DMS153 (cell line): ENCODE measurements at regions not wholly inside any gene's neighbourhood (a gene's known extent, or its start where the extent isn't known, plus 50 kb on each side); places are given as distances from the start of the nearest gene placed in this dataset.

Experiments used
- DNase-seq: peaks from one replicate; lab custom pipeline; 2025; lab: John Stamatoyannopoulos, UW

DNA sequence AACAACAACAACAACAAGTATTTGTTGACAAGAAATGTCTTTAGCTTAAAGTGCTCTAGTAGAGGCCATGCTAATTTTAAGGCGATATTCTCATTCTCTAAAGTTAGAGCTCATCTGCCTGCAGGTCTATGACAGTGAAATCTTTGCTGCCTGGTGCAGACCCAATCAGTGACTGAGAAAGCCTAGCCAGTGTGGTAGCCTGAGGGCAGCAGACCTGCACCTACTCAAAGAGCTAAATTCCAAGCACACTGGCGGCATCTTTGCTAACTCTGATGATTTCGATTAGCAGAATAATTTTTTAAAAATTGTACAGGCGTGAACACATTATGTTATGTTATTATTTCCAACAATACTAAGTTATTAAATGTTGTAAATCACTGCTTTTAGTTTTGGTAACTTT is 228.8 kb upstream of the RGMA start:
- no peak for DNase-seq

DNA sequence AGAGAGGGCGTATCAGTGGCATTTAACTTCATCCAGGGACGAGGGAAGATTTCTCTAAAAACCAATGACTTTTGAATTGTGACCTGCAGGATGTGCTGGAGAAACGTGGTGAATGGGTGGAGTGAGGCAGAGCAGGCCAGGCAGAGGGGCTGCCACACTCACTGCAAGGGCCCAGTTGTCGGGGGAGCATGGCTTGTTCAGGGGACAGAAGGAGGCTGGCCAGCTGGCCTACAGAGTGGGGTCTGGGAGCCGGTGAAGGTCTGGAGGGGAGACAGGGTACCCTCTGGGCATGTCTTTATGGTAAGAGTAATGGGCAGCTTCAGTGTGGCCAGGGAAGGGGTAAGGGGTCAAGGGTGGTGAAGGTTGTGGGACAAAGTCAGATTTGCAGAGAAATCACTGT is 225.2 kb upstream of the RGMA start:
- DNase-seq, result no peak

DNA sequence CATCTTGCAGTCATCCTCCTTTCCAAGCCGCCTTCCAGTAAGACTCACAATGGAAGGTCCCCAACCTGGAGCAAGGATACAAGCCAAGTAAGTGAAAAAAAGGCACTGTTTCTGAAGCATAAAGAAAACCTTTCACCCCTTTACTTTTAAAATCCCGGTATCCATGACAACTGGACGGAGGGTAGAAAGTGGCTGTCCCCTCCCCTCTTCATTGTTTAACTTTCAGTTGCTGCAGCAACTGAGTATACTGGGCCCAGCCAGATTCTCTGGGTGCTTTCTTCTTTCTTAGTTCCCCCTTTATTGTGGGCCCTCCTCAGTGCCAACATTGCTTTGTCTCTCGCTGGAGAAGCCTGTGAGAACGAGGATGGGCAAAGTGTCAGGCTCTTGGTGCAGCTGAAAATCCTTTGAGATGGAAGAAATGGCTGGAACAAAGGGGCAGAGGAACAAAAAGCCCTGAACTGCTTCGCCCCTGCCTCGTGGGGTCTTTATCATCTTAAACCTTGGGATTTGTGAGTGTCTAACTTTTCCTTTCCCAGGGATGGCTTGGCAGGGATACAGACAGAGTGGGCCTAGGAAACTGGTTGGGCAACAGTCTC is 224.0 kb upstream of the RGMA start:
- no peak for DNase-seq

DNA sequence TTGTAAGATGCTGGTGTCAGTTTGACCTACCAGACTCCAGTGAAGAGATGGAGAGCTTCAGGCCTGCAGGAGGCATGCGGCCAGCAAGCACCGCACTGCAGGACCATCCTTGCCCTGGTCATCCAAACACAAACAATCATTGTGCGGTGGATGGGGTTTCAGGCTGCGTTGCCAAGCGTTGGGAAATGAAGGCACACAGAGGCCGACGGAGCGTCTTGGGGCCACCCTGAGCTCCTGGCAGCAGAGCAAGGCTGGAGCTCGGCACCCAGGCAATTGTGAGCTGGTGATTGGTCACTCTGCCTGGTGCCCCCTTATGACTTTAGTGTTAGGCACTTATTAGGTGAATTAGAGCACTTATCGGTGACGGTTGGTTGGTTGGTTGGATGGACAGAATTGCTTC is 222.6 kb upstream of the RGMA start:
- no peak for DNase-seq

DNA sequence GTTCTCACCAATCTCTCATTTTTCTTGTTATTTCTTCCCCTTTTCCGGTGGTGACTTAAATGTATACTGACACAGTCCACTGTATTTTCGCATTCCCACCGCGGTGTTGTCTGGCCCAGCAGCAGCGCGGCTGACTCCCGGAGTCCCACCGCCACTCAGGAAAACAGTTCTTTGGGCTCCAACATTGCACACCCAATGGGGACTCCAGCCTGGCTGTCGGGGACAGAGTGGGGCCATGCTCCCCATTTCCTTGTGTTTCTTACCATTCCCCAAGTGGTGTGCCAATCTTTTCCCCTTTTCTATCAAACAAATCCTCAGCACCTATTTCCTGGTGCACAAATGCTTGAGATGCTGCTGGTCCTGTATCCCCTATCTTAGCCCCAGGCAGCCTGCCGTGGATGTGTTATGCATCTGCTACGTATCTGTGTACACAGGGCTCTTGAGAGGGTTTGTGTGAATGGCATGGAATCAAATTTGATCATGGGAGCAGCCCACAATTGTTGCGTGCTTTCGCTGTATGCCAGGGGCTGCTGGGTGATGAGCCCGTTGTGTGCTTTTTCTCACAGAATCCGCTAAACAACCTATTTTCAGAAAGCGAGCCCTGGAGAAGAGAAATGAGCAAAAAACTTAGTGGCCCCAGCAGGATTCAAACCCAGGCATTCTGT is 219.1 kb upstream of the RGMA start:
- peak; percentile 24 for DNase-seq

DNA sequence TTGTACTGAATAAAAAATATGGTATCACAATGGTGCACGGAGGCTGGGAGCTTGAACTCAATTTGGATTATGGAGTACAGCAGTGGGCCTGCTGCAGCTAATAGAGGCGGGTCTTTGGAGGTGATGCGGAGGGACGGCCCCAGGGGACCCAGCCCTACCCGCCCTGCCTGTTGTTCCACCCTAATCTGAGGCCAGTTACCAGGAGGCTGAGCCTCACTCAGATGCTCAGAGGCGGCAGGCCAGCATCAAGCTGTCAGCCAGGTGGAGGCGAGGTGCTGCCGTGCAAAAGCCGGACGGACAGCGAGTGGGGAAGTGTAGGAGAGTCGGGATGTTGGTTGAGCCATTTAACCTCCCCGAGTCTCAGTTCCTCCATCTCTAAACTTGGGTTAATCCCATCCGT is 218.5 kb upstream of the RGMA start:
- DNase-seq, result no peak

DNA sequence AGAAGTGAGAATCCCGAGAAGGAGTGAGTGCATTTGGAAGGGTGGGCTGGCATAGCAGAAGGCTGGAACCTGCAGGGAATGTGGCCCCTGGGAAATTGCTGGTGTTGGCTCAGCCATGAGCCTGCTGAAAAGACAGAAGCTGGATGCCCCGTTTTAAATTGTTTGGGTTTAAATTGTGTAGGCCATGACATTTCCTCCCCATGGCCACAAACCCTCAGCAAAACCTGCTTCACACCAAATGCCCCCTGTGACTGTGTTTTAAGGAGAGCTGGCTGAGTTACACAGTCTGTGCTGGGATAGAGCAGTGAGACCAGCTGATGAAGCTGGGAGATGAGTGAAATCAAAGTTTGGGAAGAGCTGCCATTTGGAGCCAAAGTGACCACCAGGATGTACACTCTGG is 216.3 kb upstream of the RGMA start:
- DNase-seq, result no peak

DNA sequence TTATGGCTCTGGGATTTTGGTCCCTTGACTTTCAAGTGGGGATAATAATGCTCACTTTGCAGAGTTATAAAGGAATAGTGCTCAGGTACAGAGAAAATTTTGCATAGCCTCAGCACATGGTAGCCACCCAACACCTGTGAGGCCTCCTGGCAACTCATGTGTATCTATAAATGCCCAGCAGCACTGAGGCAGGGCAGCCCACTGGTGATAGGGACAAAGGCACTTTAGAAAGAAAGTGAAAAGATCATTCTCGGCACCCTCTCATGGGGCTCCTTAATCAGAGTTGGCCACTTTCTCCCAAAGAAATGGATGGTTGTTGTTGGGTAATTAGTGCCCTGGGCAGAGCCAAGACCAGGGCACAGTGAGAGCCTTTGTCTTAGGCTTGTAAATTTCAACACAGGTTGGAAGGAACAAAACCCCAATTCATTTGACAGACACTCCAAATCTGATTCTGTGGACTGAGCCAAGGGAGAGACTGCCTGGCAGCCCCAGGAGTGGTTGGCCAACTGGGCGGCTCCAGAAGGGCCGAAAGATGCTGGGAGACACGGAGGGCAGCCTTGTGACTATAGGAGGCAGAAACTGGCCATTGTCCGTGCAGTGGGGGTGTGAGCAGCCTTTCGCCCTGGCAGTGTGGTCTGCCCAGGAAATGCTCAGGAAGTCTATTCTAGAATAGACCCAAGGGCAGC is 213.2 kb upstream of the RGMA start:
- no peak for DNase-seq

DNA sequence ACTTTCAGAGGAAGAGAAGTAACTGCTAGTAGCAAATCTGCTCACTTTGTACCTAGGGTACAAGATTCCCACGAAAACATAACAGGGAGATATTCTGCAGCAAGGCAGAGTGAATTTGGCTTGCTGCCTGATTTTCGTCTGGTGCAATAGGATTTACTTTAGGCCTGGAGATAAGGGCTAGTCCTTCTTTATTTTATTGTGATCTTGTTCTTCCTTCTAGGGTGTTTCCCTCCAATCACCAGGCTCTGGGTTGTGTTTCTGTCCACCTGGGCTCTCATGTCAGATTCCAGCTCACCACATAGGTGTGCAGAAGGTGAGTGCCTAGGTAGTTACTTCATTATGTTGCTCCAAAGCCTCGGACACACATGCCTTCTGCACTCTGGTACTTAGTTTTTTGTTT is 211.8 kb upstream of the RGMA start:
- no peak for DNase-seq

DNA sequence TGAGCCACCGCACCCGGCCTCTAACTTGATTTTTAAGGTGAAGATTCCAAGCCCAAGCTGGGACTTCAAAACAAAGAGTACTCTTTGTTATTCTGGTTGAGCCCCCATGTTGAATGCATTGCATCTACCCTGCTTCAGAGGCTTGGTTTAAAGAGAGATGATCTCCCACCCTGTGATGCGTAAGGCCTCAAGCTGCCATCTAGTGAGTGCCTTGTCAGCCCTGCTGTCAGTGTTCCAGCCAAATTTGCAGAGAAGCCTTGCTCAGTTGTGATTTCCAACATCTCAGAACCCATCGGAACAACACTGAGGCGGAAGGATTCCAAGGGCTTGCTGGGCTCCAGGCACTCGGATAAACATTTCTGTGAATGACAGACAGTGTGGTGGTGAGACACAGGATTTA is 210.7 kb upstream of the RGMA start:
- no peak for DNase-seq

DNA sequence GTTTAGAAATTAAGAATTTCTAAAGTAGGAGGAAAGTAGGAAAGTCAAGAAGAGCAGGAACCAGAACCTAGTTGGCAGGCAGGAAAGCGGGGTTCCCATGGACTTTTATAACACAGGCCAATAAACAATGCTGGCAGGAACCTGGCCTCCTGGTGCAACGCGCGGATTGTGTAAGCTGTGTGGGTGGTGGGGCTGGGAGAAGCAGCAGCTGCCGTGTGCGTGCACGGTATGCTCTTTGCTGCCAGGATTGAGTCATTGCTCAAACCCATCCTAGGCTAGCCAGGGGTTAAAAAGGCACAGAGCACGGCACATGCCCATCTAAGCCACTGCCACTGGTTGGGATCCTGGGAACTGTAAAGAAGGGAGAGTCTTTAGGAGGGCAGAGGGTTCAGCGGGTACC is 209.9 kb upstream of the RGMA start:
- no peak for DNase-seq

DNA sequence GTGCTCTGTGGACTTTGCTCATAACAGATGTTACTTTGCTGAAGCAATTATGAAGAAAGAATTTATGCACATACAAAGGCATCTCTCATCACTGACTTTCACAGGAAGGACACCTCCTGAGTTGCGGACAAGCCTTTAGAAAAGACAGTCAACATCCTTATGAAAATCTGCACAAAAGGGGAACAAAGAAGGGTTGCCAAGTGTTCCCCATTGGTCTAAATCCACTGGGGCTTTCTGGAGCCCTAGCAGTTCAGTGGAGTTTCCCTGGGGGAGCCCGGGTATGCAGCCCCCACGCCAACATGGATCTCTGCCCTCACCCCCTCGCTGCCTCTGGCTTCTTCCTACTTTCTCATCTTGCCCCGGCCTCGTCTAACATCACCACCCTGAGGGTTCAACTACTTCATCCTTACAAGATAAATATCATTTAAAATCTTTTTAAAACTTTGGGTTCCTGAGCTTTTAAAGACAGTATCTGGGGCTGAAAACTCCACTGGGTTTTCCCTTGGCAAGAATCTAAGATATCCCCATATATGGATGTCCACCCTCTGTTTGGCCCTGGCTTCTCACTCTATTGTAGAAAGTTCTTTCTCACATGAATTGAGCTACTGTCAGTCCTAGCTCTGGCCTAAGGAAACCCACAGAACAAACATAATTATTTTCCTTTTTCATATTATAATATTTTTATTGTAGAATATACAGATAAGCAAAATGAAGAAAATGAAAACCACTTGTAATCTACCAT is 207.9 kb upstream of the RGMA start:
- no peak for DNase-seq

DNA sequence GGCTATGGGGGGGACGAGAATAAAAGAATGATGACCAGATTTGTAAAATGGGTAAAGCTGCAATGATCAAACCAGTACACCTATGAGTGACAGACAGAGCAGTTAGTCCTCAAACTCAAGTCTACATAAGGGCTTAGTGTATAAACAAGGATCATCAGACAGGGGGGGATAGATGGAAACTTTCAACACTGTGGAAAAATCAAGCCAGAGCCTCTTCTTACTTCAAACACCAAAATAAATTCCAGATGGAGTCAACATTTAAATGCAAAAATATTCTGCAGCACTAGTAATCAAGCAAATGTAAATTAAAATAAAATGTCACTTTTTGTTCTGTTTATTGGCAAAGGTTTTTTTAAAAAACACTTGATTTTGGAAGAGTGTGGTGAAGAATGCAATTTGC is 205.9 kb upstream of the RGMA start:
- no peak for DNase-seq

DNA sequence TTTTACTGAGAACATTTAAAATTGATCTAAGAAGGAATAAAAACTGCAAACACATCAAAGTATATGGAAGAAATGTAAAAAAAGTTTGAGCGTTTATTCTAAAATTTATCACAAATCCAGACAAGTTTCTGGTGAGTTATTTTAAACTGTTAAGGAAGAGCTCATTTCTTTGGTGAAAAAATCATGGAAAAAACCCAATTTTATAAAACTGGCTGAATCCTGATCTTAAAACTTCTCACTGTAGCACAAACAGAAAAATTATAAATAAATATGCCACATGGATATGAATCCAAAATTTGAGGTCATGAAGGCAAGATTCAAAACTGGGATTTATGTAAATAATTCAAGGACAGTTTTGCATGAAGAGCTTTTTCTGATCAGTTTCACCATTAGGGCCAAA is 205.1 kb upstream of the RGMA start:
- DNase-seq, result no peak

DNA sequence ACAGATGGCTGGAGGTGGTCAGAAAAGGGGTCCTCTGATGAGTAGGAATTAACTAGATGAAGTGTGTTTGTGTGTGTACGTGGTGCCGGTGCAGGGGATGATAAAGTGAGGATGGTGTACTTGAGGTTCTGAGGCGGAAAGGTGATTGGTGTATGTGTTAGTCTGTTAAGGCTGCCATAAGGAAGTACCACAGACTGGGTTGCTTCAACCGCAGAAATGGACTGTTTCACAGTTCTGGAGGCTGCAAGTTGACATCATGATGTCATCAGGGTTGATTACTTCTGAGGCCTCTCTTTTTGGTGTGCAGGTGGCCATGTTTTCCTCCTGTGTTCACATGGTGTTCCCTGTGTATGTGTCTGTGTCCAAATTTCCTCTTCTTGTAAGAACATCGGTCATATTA is 202.4 kb upstream of the RGMA start:
- no peak for DNase-seq

DNA sequence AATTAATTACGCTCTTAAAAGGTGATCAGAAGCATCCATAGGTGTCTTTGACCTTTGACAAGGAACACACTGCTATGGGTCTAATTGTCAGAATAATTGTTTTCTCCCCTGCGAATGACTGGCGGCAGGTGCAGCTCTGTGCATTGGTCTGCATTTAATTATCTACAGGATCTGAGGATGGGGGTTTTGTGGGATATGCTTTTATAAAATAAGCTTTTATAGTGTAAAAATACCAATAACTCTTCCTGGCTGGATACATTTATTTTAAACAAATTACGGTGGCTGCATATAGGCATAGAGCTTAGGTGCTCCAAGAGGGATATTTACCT is 201.6 kb upstream of the RGMA start:
- no peak for DNase-seq

DNA sequence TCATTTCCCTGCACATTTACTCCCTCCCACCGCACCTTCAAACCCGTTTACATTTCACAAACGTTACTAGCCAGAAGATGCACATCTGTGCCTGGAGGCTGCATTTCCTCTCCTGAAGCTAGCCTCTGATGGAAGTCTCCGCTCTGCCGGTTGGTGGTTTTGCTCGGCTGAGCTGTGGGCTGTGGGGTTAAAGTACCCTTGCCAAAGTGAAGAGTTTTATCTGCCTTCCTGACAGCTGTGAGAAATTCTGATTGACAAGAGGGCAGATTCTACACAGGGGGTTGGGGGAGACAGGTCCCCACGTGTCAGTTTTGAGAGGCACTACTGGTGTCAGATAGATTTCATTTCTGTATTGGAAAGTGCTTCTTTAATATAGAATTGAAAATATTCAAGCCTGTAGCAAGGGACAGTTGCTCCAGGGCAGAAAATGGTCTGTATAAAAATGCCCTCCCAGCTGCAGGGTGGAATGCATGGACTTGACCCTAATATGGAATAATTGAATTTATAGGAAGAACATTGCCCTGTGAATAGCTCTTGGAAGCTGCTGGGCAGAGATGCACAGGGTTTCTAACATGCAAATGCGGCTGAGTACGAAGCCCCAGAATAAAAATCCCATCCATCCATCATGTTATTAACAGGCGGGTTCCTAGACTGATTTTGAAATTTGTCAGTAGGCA is 201.1 kb upstream of the RGMA start:
- no peak for DNase-seq

DNA sequence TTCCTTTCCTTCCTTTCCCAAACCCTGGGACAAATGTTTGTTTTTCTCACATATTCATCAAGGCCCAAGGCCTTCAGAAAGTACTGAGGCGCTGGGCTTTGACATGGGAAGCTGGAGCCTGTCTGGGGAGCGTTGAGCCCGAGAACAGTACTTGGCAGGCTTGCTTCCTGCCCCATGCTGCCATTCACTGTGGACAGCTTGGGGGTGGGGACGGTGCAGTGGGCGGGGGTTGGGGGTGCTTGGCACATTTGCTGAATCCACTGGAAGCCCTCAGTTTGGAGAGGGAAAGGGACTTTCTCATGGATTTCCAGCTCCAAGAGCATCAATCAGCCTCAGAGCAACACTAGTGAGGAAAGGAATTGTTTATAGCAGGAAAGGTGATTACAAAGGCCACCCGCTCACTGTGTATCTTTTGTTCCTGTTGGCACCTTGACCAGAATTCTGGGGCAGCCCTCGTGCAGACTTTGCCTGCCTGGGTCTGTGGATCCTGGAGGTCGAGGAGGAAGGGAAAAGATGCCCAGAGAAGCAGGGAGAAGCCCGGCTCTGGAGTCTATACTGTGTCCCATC is 199.8 kb upstream of the RGMA start:
- no peak for DNase-seq

DNA sequence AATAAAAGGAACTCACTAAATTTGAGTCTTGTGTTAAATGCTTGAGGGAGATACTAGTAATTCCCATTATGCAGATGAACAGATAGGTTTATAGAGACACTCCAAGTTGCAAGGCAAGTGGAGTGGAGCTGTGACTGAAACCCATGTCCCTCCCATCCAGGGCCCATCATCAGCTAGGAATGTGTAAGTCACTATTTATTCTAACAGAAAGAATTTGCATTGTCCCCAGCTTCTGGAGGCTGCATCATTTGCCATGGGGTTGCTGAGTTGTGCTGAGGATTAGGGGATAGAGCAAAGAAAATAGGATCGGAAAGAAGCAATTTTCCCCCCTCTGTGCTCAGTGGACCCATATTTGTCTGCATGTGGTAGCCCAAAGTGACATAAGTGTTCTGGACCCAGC is 197.4 kb upstream of the RGMA start:
- DNase-seq, result no peak

DNA sequence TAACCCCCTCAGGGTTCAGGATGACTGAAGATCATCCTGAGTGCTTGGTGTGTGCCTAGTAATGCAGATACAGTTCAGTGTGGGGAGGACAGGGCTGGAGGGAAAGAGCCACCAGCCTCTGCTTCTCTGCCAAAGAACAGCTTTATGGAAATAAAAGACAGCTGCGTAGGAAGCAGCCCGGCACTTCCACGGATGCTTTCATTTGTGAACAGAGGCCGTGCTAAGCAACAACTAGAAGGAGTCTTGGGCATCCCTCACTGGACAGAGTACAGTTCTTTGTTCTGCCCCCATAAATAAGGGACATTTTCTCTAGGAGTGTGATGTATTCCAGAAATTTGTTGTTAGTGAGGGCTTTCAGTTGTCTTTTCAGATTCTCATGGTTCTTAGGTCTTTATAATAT is 194.8 kb upstream of the RGMA start:
- no peak for DNase-seq

DNA sequence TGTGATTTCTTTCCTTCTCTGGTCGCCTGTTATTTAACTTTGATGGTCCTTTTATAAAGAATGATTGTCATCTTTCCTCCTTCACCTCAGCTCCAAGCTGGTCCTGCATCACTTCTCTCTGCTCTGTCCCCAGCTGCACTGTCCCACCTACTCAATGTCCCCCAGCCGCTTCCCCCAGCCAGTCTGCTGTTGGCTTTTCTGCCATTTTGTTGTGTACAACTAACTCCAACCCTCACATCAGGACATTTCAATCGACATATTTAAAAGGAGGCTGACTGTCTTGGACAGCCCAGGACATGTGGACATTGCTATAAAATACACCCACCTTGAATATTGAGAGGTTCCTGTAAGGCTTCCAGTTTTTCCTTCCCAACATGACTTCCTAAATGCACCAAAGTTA is 193.8 kb upstream of the RGMA start:
- DNase-seq, result no peak

DNA sequence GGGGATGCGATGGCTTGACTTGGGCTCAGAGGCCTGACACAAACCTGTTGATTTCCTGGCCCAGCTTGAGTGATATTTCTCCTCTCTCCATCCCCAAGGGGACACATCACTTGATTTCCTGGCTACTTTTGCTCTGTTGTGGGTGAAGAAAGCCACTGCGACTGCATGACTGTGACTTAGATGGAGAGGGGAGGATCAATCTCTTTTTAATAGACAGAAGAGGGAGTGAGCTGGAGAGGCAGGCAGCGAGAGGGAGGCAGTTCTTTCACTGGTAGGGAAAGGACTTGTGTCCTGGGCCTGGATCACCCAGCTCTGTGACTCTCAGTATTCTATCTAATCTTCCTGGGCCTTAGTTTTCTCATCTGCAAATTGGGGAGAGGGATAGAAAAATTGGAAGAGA is 189.8 kb upstream of the RGMA start:
- no peak for DNase-seq
